WTC11 (cell line): ENCODE measurements at regions not wholly inside any gene's neighbourhood (a gene's known extent, or its start where the extent isn't known, plus 50 kb on each side); places are given as distances from the start of the nearest gene placed in this dataset.
A peak's percentile ranks its signal among the peaks of the same experiment; 100 is the strongest.

Source experiments
- ATAC-seq: fragments of 200-7000 bp; cut with Tn5 transposase; 2 replicates; pipeline ENCODE4 v1.10.0; 2021; ENCODE audit warnings: mild to moderate bottlenecking, moderate library complexity
- CTCF ChIA-PET: fragments of 300-600 bp; sonication (Branson Sonifier 250); formaldehyde crosslinking; loops from one replicate; lab custom pipeline; 2021; ENCODE audit warnings: antibody characterized with exemption; lab: Charles Lee
- POLR2A ChIA-PET: fragments of 350-600 bp; sonication (Branson Sonifier 250); formaldehyde crosslinking; loops from one replicate; lab custom pipeline; 2021; ENCODE audit warnings: antibody characterized with exemption; lab: Charles Lee
- DNase-seq: peaks from one replicate; pipeline ENCODE4 v3.0.0; 2021; ENCODE audit warnings: low spot score
- H3K27ac Mint-ChIP-seq: 2 replicates; pipeline ENCODE4 v1.8.0; 2021; ENCODE audit warnings: mixed read lengths
- H3K27me3 Mint-ChIP-seq: 2 replicates; pipeline ENCODE4 v1.8.0; 2021; ENCODE audit warnings: low read depth, mild to moderate bottlenecking, moderate library complexity, mixed read lengths
- H3K36me3 Mint-ChIP-seq: 2 replicates; pipeline ENCODE4 v1.8.0; 2021; ENCODE audit warnings: mixed read lengths
- H3K4me1 Mint-ChIP-seq: 2 replicates; pipeline ENCODE4 v1.8.0; 2022; ENCODE audit warnings: mixed read lengths
- H3K4me3 Mint-ChIP-seq: 2 replicates; pipeline ENCODE4 v1.8.0; 2021; ENCODE audit warnings: mild to moderate bottlenecking, moderate library complexity, mixed read lengths
- H3K9me3 Mint-ChIP-seq: 2 replicates; pipeline ENCODE4 v1.8.0; 2021; ENCODE audit warnings: mixed read lengths
- AFF4 ChIP-seq: sonication (generic); formaldehyde crosslinking; IDR thresholded peaks from 2 replicates; pipeline ENCODE4 v1.8.1; 2023; ENCODE audit warnings: mild to moderate bottlenecking, missing genetic modification reagents, borderline replicate concordance
- ATF1 ChIP-seq: sonication (generic); formaldehyde crosslinking; IDR thresholded peaks from 2 replicates; pipeline ENCODE4 v1.8.1; 2023; ENCODE audit warnings: mild to moderate bottlenecking, moderate library complexity, missing genetic modification reagents
- CTCF ChIP-seq: fragments of 200-600 bp; IDR thresholded peaks from 2 replicates; pipeline ENCODE4 v1.8.0; 2022; ENCODE audit warnings: antibody characterized with exemption
- HMGA2 ChIP-seq: fragments of 250-450 bp; sonication (Bioruptor Pico); IDR thresholded peaks from 2 replicates; pipeline ENCODE4 v1.4.0; 2021; ENCODE audit warnings: mild to moderate bottlenecking, moderate library complexity
- MAX ChIP-seq: sonication (generic); formaldehyde crosslinking; IDR thresholded peaks from 2 replicates; pipeline ENCODE4 v1.8.0; 2022; ENCODE audit warnings: mild to moderate bottlenecking, missing genetic modification reagents
- MXD4 ChIP-seq: fragments of 250-450 bp; sonication (Bioruptor Pico); IDR thresholded peaks from 2 replicates; pipeline ENCODE4 v1.8.0; 2021; ENCODE audit warnings: mild to moderate bottlenecking, moderate library complexity, borderline replicate concordance
- NFATC4 ChIP-seq: fragments of 250-450 bp; sonication (Bioruptor Pico); IDR thresholded peaks from 2 replicates; pipeline ENCODE4 v1.9.0; 2021; ENCODE audit warnings: mild to moderate bottlenecking
- NFE2L1 ChIP-seq: sonication (generic); formaldehyde crosslinking; IDR thresholded peaks from 2 replicates; pipeline ENCODE4 v1.8.1; 2023; ENCODE audit warnings: missing genetic modification reagents
- PRRX2 ChIP-seq: fragments of 250-450 bp; sonication (Bioruptor Pico); IDR thresholded peaks from 2 replicates; pipeline ENCODE4 v1.8.0; 2021; ENCODE audit warnings: mild to moderate bottlenecking
- RELA ChIP-seq: sonication (generic); formaldehyde crosslinking; IDR thresholded peaks from 2 replicates; pipeline ENCODE4 v1.8.1; 2022; ENCODE audit warnings: missing genetic modification reagents, mild to moderate bottlenecking, borderline replicate concordance
- SOX15 ChIP-seq: fragments of 250-450 bp; sonication (Bioruptor Pico); IDR thresholded peaks from 2 replicates; pipeline ENCODE4 v1.9.0; 2021; ENCODE audit warnings: mild to moderate bottlenecking
- SP1 ChIP-seq: sonication (generic); formaldehyde crosslinking; conservative IDR thresholded peaks from 2 replicates; pipeline ENCODE4 v1.8.1; 2022; ENCODE audit warnings: missing genetic modification reagents
- ZNF263 ChIP-seq: sonication (generic); formaldehyde crosslinking; IDR thresholded peaks from 2 replicates; pipeline ENCODE4 v1.8.1; 2022; ENCODE audit warnings: low read depth, mild to moderate bottlenecking, moderate library complexity, missing genetic modification reagents
- ZNF317 ChIP-seq: sonication (generic); formaldehyde crosslinking; IDR thresholded peaks from 2 replicates; pipeline ENCODE4 v1.8.1; 2023; ENCODE audit warnings: low read depth, mild to moderate bottlenecking, moderate library complexity, missing genetic modification reagents, borderline replicate concordance
- ZNF396 ChIP-seq: fragments of 250-450 bp; sonication (Bioruptor Pico); IDR thresholded peaks from 2 replicates; pipeline ENCODE4 v1.8.0; 2021; ENCODE audit warnings: mild to moderate bottlenecking, moderate library complexity, borderline replicate concordance
- ZNF416 ChIP-seq: fragments of 250-450 bp; sonication (Bioruptor Pico); IDR thresholded peaks from 2 replicates; pipeline ENCODE4 v1.9.0; 2021; ENCODE audit warnings: mild to moderate bottlenecking, inconsistent platforms
- ZNF425 ChIP-seq: fragments of 250-450 bp; sonication (Bioruptor Pico); conservative IDR thresholded peaks from 2 replicates; pipeline ENCODE4 v1.9.0; 2021; ENCODE audit warnings: mild to moderate bottlenecking
- ZNF512 ChIP-seq: sonication (generic); formaldehyde crosslinking; IDR thresholded peaks from 2 replicates; pipeline ENCODE4 v1.8.1; 2022; ENCODE audit warnings: missing genetic modification reagents, borderline replicate concordance

GRCh38 chr2:71923887-71924533 lies 223.7 kb downstream of the CYP26B1 start:
- H3K4me3 Mint-ChIP-seq: no peak overlapping the region
- DNase-seq (peak; percentile 86), ATAC-seq (peak; percentile 99)
- TF ChIP-seq ATF1 (CRISPR knock-in tag) (no peak), AFF4 (CRISPR knock-in tag) (no peak), SP1 (CRISPR knock-in tag) (no peak), ZNF263 (CRISPR knock-in tag) (peak; percentile 21; the same call in 1 of the 2 replicates), CTCF (peak; percentile 89), ZNF512 (CRISPR knock-in tag) (no peak), MAX (CRISPR knock-in tag) (peak; percentile 62; the same call in 1 of the 2 replicates), NFATC4 (CRISPR knock-in tag) (no peak)
- no peaks in the 10 kb centered on the region for H3K27me3 Mint-ChIP-seq
- H3K36me3 Mint-ChIP-seq: no peaks in the 10 kb centered on the region
- CTCF ChIA-PET: interaction anchor here (0.6 to 3.4 kb wide), 62 partner anchors 9 to 823 kb away, joined by 3 to 68 read pairs (median 4); partner anchors contain the start of gene CYP26B1
- no peaks in the 10 kb centered on the region for H3K4me1 Mint-ChIP-seq
- POLR2A ChIA-PET: interaction anchor here (0.5 kb wide), 2 partner anchors 44 to 179 kb away, joined by 3 to 7 read pairs; no protein-coding TSS in a partner anchor
- peaks cover 15% of the 10 kb centered on the region for H3K9me3 Mint-ChIP-seq
- H3K27ac Mint-ChIP-seq: no peak overlapping the region

GRCh38 chr2:71923143-71923525 lies 224.5 kb downstream of the CYP26B1 start:
- CTCF ChIA-PET: interaction anchor here (0.8 to 3.4 kb wide), 26 partner anchors 11 to 403 kb away, joined by 3 to 68 read pairs (median 9); partner anchors contain the start of gene CYP26B1
- Mint-ChIP-seq H3K4me3 (no peak overlapping the region), H3K27ac (no peak overlapping the region)

More at GRCh38 chr2:71923143-71923525, 224.5 kb downstream of the CYP26B1 start:
- POLR2A ChIA-PET: no interaction called here
- Mint-ChIP-seq H3K27me3 (no peaks in the 10 kb centered on the region; the same call in 1 of the 2 replicates), H3K36me3 (peaks cover 5% of the 10 kb centered on the region)
- ATAC-seq: no peak
- TF ChIP-seq ZNF416 (CRISPR knock-in tag) (no peak), SOX15 (CRISPR knock-in tag) (no peak), RELA (CRISPR knock-in tag) (no peak), HMGA2 (CRISPR knock-in tag) (no peak), NFE2L1 (CRISPR knock-in tag) (no peak), ZNF425 (CRISPR knock-in tag) (no peak), ZNF317 (no peak), MXD4 (CRISPR knock-in tag) (no peak), PRRX2 (CRISPR knock-in tag) (no peak), AFF4 (CRISPR knock-in tag) (no peak), ZNF396 (no peak)
- TF ChIP-seq, all 79 proteins: peak for 0
- Mint-ChIP-seq H3K9me3 (peaks cover 24% of the 10 kb centered on the region), H3K4me1 (no peaks in the 10 kb centered on the region)
- no peak for DNase-seq
